Natural killer cell (primary cell): ENCODE measurements at regions not wholly inside any gene's neighbourhood (a gene's known extent, or its start where the extent isn't known, plus 50 kb on each side); places are given as distances from the start of the nearest gene placed in this dataset.

Source experiments
- ATAC-seq, 3 donors: fragments of 150-1000 bp in 2 of 3; fragments of 200-7000 bp in 1 of 3; cut with Tn5 transposase; 1 replicate in 1 of 3; 2 replicates in 2 of 3; pipeline ENCODE4 v1.10.0; 2021; ENCODE audit warnings: mild to moderate bottlenecking in 2 of 3, moderate library complexity in 2 of 3
- DNase-seq, 2 donors: peaks; one replicate each; pipeline versions ENCODE4 v3.0.0 to v3.0.0-alpha.2; 2013 to 2021; ENCODE audit warnings: mixed read lengths in 1 of 2
- H3K27ac ChIP-seq: one replicate; pipeline ENCODE4 v1.5.1; 2013; ENCODE audit warnings: mild to moderate bottlenecking, low read length
- H3K27me3 ChIP-seq: one replicate; pipeline ENCODE4 v1.6.1; 2013; ENCODE audit warnings: low read length; ENCODE audit not compliant: control insufficient read depth, insufficient read depth
- H3K36me3 ChIP-seq: one replicate; pipeline ENCODE4 v1.6.1; 2013; ENCODE audit warnings: low read length; ENCODE audit not compliant: control insufficient read depth, insufficient read depth
- H3K4me1 ChIP-seq: one replicate; pipeline ENCODE4 v1.6.1; 2013; ENCODE audit warnings: low read length; ENCODE audit not compliant: control insufficient read depth, insufficient read depth
- H3K4me3 ChIP-seq: one replicate; pipeline ENCODE4 v1.5.1; 2013; ENCODE audit warnings: low read length
- H3K9me3 ChIP-seq: one replicate; pipeline ENCODE4 v1.6.1; 2013; ENCODE audit warnings: low read length; ENCODE audit not compliant: control insufficient read depth, insufficient read depth
- H3K27ac Mint-ChIP-seq, 2 donors: one replicate each; pipeline ENCODE4 v1.8.0; 2022; ENCODE audit warnings: mild to moderate bottlenecking in 2 of 2, mixed read lengths in 2 of 2, moderate library complexity in 1 of 2
- H3K27me3 Mint-ChIP-seq, 2 donors: one replicate each; pipeline ENCODE4 v1.8.0; 2022; ENCODE audit warnings: low read depth in 2 of 2, mixed read lengths in 2 of 2
- H3K36me3 Mint-ChIP-seq: one replicate; pipeline ENCODE4 v1.8.0; 2022; ENCODE audit warnings: mixed read lengths
- H3K4me1 Mint-ChIP-seq, 2 donors: one replicate each; pipeline ENCODE4 v1.8.0; 2022; ENCODE audit warnings: mixed read lengths in 2 of 2
- H3K4me3 Mint-ChIP-seq: one replicate; pipeline ENCODE4 v1.8.0; 2022; ENCODE audit warnings: mild to moderate bottlenecking, moderate library complexity, mixed read lengths
- H3K9me3 Mint-ChIP-seq, 2 donors: one replicate each; pipeline ENCODE4 v1.8.0; 2022; ENCODE audit warnings: mixed read lengths in 2 of 2
- WGBS: methylation state at CpG from one replicate; pipeline ENCODE4 v1.1.7; 2013; ENCODE audit warnings: missing lambda C conversion rate; ENCODE audit not compliant: insufficient coverage; 5-methylcytosine and 5-hydroxymethylcytosine counted together
- intact Hi-C: fragments of 100-400 bp; cut with micrococcal nuclease; formaldehyde crosslinking; loops from one replicate; pipeline ENCODE4 v1.14.2; 2022
- TF ChIP-seq, protein P1 (sequence below): fragments of 200-600 bp; IDR thresholded peaks from one replicate; pipeline ENCODE4 v1.8.0; 2022; ENCODE audit warnings: antibody characterized with exemption

DNA sequence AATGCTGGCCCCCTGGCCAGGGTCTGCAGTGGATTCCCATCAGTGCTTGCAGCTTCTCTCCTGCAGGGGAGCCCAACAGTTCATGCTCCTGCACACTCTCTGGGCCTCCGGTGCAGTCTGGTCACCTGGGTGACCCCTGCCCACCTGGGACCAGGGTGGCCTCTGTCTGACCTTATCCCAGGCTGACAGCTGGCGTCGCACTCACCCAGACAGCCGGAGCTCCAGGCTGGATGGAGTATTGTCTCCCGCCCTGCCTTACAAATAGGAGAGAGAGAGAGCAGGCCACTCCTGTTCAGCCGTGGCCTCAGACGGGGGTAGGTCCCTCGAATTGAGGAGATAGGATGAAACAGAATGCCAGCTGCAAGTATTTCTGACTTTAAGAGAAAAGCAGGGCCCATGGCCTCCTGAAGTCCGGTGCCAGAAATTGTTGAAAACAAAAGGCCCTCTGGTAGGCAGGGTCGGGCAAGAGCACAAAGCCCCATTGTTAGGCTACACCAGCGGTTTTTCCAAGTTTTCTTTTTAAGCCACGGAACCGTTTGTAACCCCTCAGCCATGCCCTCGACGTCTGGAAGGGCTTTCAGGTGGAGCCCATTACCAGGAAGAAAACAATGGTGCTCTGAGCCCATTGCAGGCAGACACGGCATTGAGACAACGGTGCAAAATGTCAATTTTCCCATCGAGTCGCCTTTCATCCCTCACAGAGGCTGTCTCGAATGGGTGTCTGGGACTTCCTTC is 258.4 kb downstream of the BCL11A start:
- no peak for ATAC-seq
- no peak overlapping the region for H3K4me3 Mint-ChIP-seq

DNA sequence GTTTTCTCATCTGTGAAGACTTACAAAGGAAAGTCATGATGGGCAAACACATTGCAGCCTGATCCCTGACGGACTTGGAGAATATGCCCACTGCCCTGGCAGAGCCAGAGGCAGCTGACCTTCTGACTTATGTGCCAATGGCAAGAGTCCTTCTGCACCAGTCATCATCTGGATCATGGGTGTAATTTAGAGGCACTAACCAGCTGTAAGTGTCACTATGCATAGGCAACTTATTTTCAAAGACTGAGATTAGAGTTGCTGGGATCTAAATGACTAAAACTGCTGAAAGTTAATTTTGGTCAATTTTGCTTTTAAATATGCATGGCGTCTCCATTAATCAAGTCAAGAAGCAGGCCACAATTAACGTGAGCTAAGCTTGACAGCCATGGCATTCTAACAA is 261.2 kb downstream of the BCL11A start:
- no peaks in the 10 kb centered on the region for H3K9me3 Mint-ChIP-seq
- intact Hi-C loops: no loop called here
- TF ChIP-seq, protein P1, sequence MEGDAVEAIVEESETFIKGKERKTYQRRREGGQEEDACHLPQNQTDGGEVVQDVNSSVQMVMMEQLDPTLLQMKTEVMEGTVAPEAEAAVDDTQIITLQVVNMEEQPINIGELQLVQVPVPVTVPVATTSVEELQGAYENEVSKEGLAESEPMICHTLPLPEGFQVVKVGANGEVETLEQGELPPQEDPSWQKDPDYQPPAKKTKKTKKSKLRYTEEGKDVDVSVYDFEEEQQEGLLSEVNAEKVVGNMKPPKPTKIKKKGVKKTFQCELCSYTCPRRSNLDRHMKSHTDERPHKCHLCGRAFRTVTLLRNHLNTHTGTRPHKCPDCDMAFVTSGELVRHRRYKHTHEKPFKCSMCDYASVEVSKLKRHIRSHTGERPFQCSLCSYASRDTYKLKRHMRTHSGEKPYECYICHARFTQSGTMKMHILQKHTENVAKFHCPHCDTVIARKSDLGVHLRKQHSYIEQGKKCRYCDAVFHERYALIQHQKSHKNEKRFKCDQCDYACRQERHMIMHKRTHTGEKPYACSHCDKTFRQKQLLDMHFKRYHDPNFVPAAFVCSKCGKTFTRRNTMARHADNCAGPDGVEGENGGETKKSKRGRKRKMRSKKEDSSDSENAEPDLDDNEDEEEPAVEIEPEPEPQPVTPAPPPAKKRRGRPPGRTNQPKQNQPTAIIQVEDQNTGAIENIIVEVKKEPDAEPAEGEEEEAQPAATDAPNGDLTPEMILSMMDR: no peak
- no peaks in the 10 kb centered on the region for H3K36me3 Mint-ChIP-seq
- H3K27me3 Mint-ChIP-seq: peaks cover 6 to 10% of the 10 kb centered on the region in 2 donors
- Histone ChIP-seq H3K9me3 (no peaks in the 10 kb centered on the region), H3K27me3 (no peaks in the 10 kb centered on the region), H3K36me3 (no peaks in the 10 kb centered on the region), H3K4me1 (no peaks in the 10 kb centered on the region), H3K4me3 (no peak overlapping the region), H3K27ac (no peak overlapping the region)
- 80% methylated on average over 3 of the region's 3 CpGs for WGBS
- H3K4me3 Mint-ChIP-seq: no peak overlapping the region
- DNase-seq: no peak
- no peaks in the 10 kb centered on the region for H3K4me1 Mint-ChIP-seq
- no peak overlapping the region for H3K27ac Mint-ChIP-seq
- no peak for ATAC-seq

More for the DNA sequence above, 258.4 kb downstream of the BCL11A start:
- no peaks in the 10 kb centered on the region for H3K27me3 ChIP-seq
- 91% methylated on average over 20 of the region's 20 CpGs for WGBS
- intact Hi-C loops: no loop called here
- H3K27ac ChIP-seq: no peak overlapping the region
- H3K9me3 ChIP-seq: no peaks in the 10 kb centered on the region
- no peak overlapping the region for H3K27ac Mint-ChIP-seq
- no peaks in the 10 kb centered on the region for H3K36me3 Mint-ChIP-seq
- H3K4me3 ChIP-seq: no peak overlapping the region
- TF ChIP-seq, protein P1: no peak
- DNase-seq: no peak
- H3K4me1 ChIP-seq: no peaks in the 10 kb centered on the region
- peaks cover 6 to 10% of the 10 kb centered on the region in 2 donors for H3K27me3 Mint-ChIP-seq
- H3K36me3 ChIP-seq: no peaks in the 10 kb centered on the region
- no peaks in the 10 kb centered on the region for H3K9me3 Mint-ChIP-seq
- no peaks in the 10 kb centered on the region for H3K4me1 Mint-ChIP-seq

DNA sequence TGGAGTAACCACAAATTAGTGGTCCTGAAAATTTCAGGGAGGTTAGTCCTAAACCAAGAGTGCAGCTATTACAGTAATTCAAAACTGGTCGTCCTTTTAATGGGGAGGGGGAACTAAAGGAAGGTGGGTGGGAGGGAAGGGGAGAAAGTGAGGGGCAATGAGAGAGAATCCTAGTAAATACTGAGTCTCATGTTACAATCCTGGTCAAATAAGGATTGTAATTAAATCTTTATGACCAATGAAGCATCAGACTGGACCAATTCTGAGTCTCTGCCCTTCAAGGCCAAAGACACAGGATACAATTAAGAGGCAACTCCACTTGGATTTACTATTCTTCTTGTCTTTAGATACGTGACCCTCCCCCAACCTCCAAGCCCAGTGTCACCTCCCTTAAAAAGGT is 262.9 kb downstream of the BCL11A start:
- DNase-seq: no peak

More for the DNA sequence above, 262.9 kb downstream of the BCL11A start:
- no peak overlapping the region for H3K27ac Mint-ChIP-seq
- no peaks in the 10 kb centered on the region for H3K36me3 Mint-ChIP-seq
- Histone ChIP-seq H3K4me3 (no peak overlapping the region), H3K4me1 (no peaks in the 10 kb centered on the region), H3K27me3 (no peaks in the 10 kb centered on the region), H3K36me3 (no peaks in the 10 kb centered on the region), H3K27ac (no peak overlapping the region), H3K9me3 (no peaks in the 10 kb centered on the region)
- H3K27me3 Mint-ChIP-seq: peaks cover 6 to 10% of the 10 kb centered on the region in 2 donors
- H3K9me3 Mint-ChIP-seq: no peaks in the 10 kb centered on the region
- no peaks in the 10 kb centered on the region for H3K4me1 Mint-ChIP-seq
- no peak for ATAC-seq
- TF ChIP-seq, protein P1: no peak
- WGBS: 71% methylated on average over 2 of the region's 2 CpGs
- intact Hi-C loops: no loop called here
- no peak overlapping the region for H3K4me3 Mint-ChIP-seq
